HG03196 (cell line): ENCODE measurements at regions not wholly inside any gene's neighbourhood (a gene's known extent, or its start where the extent isn't known, plus 50 kb on each side); places are given as distances from the start of the nearest gene placed in this dataset.

ENCODE experiments used
- ATAC-seq: cut with Tn5 transposase; IDR thresholded peaks from one replicate; pipeline ENCODE4 v1.9.1; 2021; ENCODE audit not compliant: unreplicated experiment

GRCh38 chr5:67390935-67391334 lies 194.3 kb upstream of the CD180 start:
- no peak for ATAC-seq

GRCh38 chr5:67383451-67383850 lies 186.9 kb upstream of the CD180 start:
- ATAC-seq = no peak

GRCh38 chr5:67381236-67381880 lies 184.8 kb upstream of the CD180 start:
- no peak for ATAC-seq

GRCh38 chr5:67380431-67380830 lies 183.8 kb upstream of the CD180 start:
- ATAC-seq = no peak

- ATAC-seq = no peak
These were observed 183.2 kb upstream of the CD180 start for GRCh38 chr5:67379753-67380152.

GRCh38 chr5:67378256-67378655 lies 181.7 kb upstream of the CD180 start:
- ATAC-seq = no peak

GRCh38 chr5:67377631-67378030 lies 181.0 kb upstream of the CD180 start:
- ATAC-seq = no peak

GRCh38 chr5:67375606-67376005 lies 179.0 kb upstream of the CD180 start:
- ATAC-seq = no peak

- no peak for ATAC-seq
These were observed 177.8 kb upstream of the CD180 start for GRCh38 chr5:67374378-67374777.

GRCh38 chr5:67373518-67373917 lies 176.9 kb upstream of the CD180 start:
- ATAC-seq = no peak

- ATAC-seq = no peak
These were observed 176.3 kb upstream of the CD180 start for GRCh38 chr5:67372887-67373286.

- no peak for ATAC-seq
These were observed 175.3 kb upstream of the CD180 start for GRCh38 chr5:67371924-67372323.

- ATAC-seq = no peak
These were observed 170.2 kb upstream of the CD180 start for GRCh38 chr5:67366691-67367395.

- no peak for ATAC-seq
These were observed 169.7 kb upstream of the CD180 start for GRCh38 chr5:67366276-67366675.

GRCh38 chr5:67364381-67364970 lies 167.9 kb upstream of the CD180 start:
- ATAC-seq = no peak

- ATAC-seq = no peak
These were observed 167.4 kb upstream of the CD180 start for GRCh38 chr5:67363963-67364362.

GRCh38 chr5:67363180-67363709 lies 166.6 kb upstream of the CD180 start:
- ATAC-seq = no peak

GRCh38 chr5:67361932-67362729 lies 165.5 kb upstream of the CD180 start:
- ATAC-seq = no peak

- ATAC-seq = no peak
These were observed 163.4 kb upstream of the CD180 start for GRCh38 chr5:67360047-67360446.

- no peak for ATAC-seq
These were observed 161.6 kb upstream of the CD180 start for GRCh38 chr5:67358186-67358585.

- no peak for ATAC-seq
These were observed 158.6 kb upstream of the CD180 start for GRCh38 chr5:67355120-67355713.
